Cardiac muscle cell (in vitro differentiated cells and primary cell): ENCODE measurements at regions not wholly inside any gene's neighbourhood (a gene's known extent, or its start where the extent isn't known, plus 50 kb on each side); places are given as distances from the start of the nearest gene placed in this dataset.

Experiments used
- DNase-seq, 2 donors: peaks; one replicate each; pipeline versions ENCODE4 v3.0.0 to v3.0.0-alpha.2; 2010 to 2017; ENCODE audit warnings: low read depth in 1 of 2, low spot score in 1 of 2
- H3K27ac ChIP-seq: fragments of 200-600 bp; sonication (generic); 2 replicates; pipeline ENCODE4 v1.5.1; 2016
- H3K27me3 ChIP-seq: fragments of 200-600 bp; sonication (generic); 2 replicates; pipeline ENCODE4 v1.6.0; 2016; ENCODE audit warnings: control low read depth
- H3K36me3 ChIP-seq: fragments of 200-600 bp; sonication (generic); 2 replicates; pipeline ENCODE4 v1.5.1; 2016; ENCODE audit warnings: control low read depth
- H3K4me1 ChIP-seq: fragments of 200-600 bp; sonication (generic); 2 replicates; pipeline ENCODE4 v1.8.1; 2017; ENCODE audit warnings: low read depth, mild to moderate bottlenecking, mixed run types
- H3K4me3 ChIP-seq: fragments of 200-600 bp; sonication (generic); 2 replicates; pipeline ENCODE4 v1.5.1; 2016; ENCODE audit warnings: mild to moderate bottlenecking
- H3K9me3 ChIP-seq: fragments of 200-600 bp; sonication (generic); 2 replicates; pipeline ENCODE4 v1.5.1; 2017; ENCODE audit warnings: low read depth, mild to moderate bottlenecking, control low read depth
- TF ChIP-seq, protein P1 (sequence below): IDR thresholded peaks from 2 replicates; pipeline ENCODE4 v1.5.1; 2012; ENCODE audit warnings: low read depth, mild to moderate bottlenecking, low read length

DNA sequence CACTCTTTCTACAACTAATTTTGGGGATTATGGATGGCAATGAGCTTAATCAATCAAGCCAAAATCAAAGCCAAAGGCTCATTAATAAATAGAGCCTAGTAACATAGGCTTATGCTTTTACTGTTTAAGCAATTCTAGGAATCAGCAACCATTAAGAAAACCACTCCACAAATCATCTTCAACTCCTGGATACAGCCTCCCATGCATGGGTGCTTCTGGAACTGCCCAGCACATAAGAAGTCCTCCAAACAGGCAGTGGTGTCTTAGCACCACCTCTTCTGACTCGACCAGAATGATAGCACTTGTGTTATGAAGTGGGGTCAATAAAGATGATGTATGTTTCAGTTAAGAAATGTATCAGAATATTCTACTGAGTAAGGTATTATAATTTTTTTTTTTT is 104.4 kb upstream of the SERPINE2 start:
- no peak overlapping the region for H3K27ac ChIP-seq

DNA sequence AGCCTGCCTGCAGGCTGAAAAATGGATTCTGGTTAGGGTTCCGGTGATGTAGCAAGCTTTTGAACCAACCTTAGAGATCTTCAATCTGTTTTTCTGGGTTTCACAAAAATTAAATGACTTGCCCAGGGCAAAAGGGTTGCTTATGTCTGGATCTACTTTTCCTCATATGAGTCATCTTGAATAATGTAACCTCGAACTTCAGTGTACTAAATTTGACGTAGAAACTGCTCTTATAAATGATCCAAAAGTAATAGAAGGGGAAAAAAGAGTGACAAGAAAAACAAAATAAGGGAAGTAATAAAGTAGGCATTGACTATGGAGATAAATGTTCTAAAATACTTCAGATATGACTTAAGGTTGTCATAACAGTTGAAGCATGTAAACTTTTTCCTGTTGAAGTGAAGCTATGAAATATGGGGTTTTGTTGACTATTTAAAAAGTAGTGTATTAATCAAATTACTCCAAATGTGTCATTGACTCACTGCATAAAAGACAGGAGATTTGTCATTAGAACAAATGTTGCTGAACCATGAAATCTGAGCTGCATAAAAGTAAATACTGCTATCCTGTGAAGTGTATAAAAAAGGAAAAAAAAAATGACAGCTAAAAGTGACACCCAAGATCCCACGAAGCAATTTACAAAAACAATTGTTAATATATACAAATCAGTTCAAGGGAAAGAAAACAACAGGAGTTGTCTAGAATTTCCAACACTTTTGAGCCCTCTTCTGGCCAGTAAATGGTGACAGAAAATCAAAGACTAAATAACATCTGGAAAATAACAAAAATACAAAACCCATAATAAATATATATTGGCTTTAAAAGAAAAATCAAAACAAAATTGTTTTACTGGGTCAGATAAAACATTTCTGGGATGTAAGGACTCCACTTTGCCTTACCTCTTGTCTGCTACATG is 103.6 kb upstream of the SERPINE2 start:
- TF ChIP-seq, protein P1, sequence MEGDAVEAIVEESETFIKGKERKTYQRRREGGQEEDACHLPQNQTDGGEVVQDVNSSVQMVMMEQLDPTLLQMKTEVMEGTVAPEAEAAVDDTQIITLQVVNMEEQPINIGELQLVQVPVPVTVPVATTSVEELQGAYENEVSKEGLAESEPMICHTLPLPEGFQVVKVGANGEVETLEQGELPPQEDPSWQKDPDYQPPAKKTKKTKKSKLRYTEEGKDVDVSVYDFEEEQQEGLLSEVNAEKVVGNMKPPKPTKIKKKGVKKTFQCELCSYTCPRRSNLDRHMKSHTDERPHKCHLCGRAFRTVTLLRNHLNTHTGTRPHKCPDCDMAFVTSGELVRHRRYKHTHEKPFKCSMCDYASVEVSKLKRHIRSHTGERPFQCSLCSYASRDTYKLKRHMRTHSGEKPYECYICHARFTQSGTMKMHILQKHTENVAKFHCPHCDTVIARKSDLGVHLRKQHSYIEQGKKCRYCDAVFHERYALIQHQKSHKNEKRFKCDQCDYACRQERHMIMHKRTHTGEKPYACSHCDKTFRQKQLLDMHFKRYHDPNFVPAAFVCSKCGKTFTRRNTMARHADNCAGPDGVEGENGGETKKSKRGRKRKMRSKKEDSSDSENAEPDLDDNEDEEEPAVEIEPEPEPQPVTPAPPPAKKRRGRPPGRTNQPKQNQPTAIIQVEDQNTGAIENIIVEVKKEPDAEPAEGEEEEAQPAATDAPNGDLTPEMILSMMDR, result peak; percentile 9
- H3K9me3 ChIP-seq, result no peaks in the 10 kb centered on the region
- DNase-seq, result no peak
- no peaks in the 10 kb centered on the region for H3K4me1 ChIP-seq
- H3K27ac ChIP-seq, result no peak overlapping the region
- no peaks in the 10 kb centered on the region for H3K27me3 ChIP-seq
- no peak overlapping the region for H3K4me3 ChIP-seq
- H3K36me3 ChIP-seq, result no peaks in the 10 kb centered on the region

More for the DNA sequence above, 104.4 kb upstream of the SERPINE2 start:
- no peaks in the 10 kb centered on the region for H3K9me3 ChIP-seq
- H3K4me3 ChIP-seq, result no peak overlapping the region
- TF ChIP-seq, protein P1, result no peak
- no peak for DNase-seq
- H3K4me1 ChIP-seq, result no peaks in the 10 kb centered on the region
- no peaks in the 10 kb centered on the region for H3K36me3 ChIP-seq
- H3K27me3 ChIP-seq, result no peaks in the 10 kb centered on the region

DNA sequence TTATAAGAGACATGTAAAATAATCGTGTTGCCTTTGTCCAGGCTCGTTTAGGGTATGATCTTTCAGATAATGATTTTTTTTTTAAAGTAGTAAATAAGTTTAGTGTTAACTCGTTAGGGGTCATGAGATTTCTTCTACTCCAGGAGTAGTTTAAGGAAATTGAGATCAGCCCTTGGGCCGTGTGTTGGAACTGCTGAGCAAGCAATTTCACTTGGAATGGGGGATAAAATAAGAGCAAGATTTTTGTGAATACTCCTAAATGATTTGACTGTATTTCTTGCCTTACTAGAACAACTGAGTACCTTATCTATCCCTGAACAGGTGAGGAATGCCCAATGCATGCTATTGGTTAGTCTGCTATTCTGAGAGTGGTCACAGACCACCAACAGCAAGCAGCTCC is 102.2 kb upstream of the SERPINE2 start:
- DNase-seq, result no peak
- H3K27ac ChIP-seq, result no peak overlapping the region

DNA sequence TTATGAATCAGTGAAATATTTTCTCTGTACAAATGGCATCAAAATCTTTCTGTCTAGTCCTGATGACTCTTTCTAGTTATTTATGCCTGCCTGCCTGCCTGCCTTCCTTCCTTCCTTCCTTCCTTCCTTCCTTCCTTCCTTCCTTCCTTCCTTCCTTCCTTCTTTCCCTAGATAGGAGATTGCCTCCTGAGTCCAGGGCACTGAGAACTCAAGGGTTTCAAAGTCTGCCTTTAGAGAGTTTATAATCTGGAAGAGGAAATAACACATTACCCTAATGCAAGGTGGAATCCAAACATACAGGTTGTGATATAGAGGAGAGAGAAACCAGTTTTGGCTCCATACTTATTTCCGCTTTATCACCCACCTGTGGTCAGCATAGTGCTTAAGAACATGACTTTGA is 98.1 kb upstream of the SERPINE2 start:
- TF ChIP-seq, protein P1, result no peak
- DNase-seq, result no peak
- H3K27ac ChIP-seq, result no peak overlapping the region
- no peaks in the 10 kb centered on the region for H3K9me3 ChIP-seq
- H3K4me1 ChIP-seq, result no peaks in the 10 kb centered on the region
- H3K27me3 ChIP-seq, result no peaks in the 10 kb centered on the region
- H3K4me3 ChIP-seq, result no peak overlapping the region
- H3K36me3 ChIP-seq, result no peaks in the 10 kb centered on the region

More for the DNA sequence above, 102.2 kb upstream of the SERPINE2 start:
- H3K27me3 ChIP-seq, result no peaks in the 10 kb centered on the region
- H3K36me3 ChIP-seq, result no peaks in the 10 kb centered on the region
- no peaks in the 10 kb centered on the region for H3K4me1 ChIP-seq
- no peaks in the 10 kb centered on the region for H3K9me3 ChIP-seq
- TF ChIP-seq, protein P1, result no peak
- no peak overlapping the region for H3K4me3 ChIP-seq

DNA sequence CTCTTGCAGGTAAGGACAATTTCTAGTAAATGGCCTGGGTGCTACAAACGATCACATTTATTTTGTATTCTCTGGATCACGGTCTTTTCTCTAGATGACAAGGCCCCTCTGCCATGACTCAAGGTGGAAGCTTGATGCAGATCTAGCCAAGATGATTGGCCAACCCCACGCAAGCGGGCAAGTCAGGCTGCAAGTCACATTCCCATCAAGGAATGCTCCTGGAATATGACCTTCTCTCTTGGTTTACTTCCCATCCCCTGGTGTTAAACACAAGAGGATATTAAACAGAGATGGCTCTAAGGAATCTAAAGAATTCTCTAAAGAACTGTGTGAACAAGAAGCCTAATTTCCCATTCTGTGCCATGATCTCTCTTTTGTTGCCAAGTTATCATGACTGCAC is 97.3 kb upstream of the SERPINE2 start:
- H3K27ac ChIP-seq, result no peak overlapping the region

More for the DNA sequence above, 97.3 kb upstream of the SERPINE2 start:
- Histone ChIP-seq H3K27me3 (no peaks in the 10 kb centered on the region), H3K4me3 (no peak overlapping the region), H3K4me1 (no peaks in the 10 kb centered on the region), H3K9me3 (no peaks in the 10 kb centered on the region), H3K36me3 (no peaks in the 10 kb centered on the region)
- DNase-seq, result no peak
- TF ChIP-seq, protein P1, result no peak
